DOHH2 (cell line): ENCODE measurements at regions not wholly inside any gene's neighbourhood (a gene's known extent, or its start where the extent isn't known, plus 50 kb on each side); places are given as distances from the start of the nearest gene placed in this dataset.

Experiments
- H3F3A ChIP-seq: fragments of 200-600 bp; sonication (generic), shearing (Covaris generic); 2 replicates; pipeline ENCODE4 v1.6.0; 2016; ENCODE audit warnings: antibody characterized with exemption, mild to moderate bottlenecking; ENCODE audit not compliant: control insufficient read depth, insufficient read depth
- H3K27ac ChIP-seq: fragments of 200-600 bp; sonication (generic); 2 replicates; pipeline ENCODE4 v1.5.1; 2014; ENCODE audit warnings: low read depth, mild to moderate bottlenecking, low read length, moderate library complexity
- H3K27me3 ChIP-seq: fragments of 200-600 bp; sonication (generic); 2 replicates; pipeline ENCODE4 v1.6.1; 2014; ENCODE audit warnings: mild to moderate bottlenecking, low read length, mixed read lengths; ENCODE audit not compliant: control insufficient read depth
- H3K36me3 ChIP-seq: fragments of 200-600 bp; sonication (generic); 2 replicates; pipeline ENCODE4 v1.6.1; 2014; ENCODE audit warnings: mild to moderate bottlenecking, low read length, moderate library complexity, mixed read lengths; ENCODE audit not compliant: control insufficient read depth
- H3K4me1 ChIP-seq: fragments of 200-600 bp; sonication (generic); 2 replicates; pipeline ENCODE4 v1.6.1; 2014; ENCODE audit warnings: mild to moderate bottlenecking, low read length, mixed read lengths; ENCODE audit not compliant: control insufficient read depth
- H3K4me2 ChIP-seq: fragments of 200-600 bp; sonication (generic); 2 replicates; pipeline ENCODE4 v1.6.0; 2014; ENCODE audit warnings: mild to moderate bottlenecking, low read length, moderate library complexity
- H3K4me3 ChIP-seq: fragments of 200-600 bp; sonication (generic); 2 replicates; pipeline ENCODE4 v1.5.1; 2014; ENCODE audit warnings: mild to moderate bottlenecking, low read length, mixed read lengths
- H3K79me2 ChIP-seq: fragments of 200-600 bp; sonication (generic); 2 replicates; pipeline ENCODE4 v1.6.1; 2014; ENCODE audit warnings: mild to moderate bottlenecking, low read length, mixed read lengths; ENCODE audit not compliant: control insufficient read depth
- H3K9me2 ChIP-seq: fragments of 200-600 bp; sonication (generic); replicated peaks from 2 replicates; pipeline ENCODE4 v1.6.1; 2014; ENCODE audit warnings: mild to moderate bottlenecking, low read length, mixed read lengths; ENCODE audit not compliant: control insufficient read depth
- H3K9me3 ChIP-seq: fragments of 200-600 bp; sonication (generic); 2 replicates; pipeline ENCODE4 v1.6.1; 2014; ENCODE audit warnings: antibody characterized with exemption, low read length, mixed read lengths; ENCODE audit not compliant: control insufficient read depth, insufficient read depth
- H4K20me1 ChIP-seq: fragments of 200-600 bp; sonication (generic); 2 replicates; pipeline ENCODE4 v1.6.0; 2014; ENCODE audit warnings: low read depth, mild to moderate bottlenecking, antibody characterized with exemption, low read length, moderate library complexity; ENCODE audit not compliant: control insufficient read depth, insufficient read depth
- CTCF ChIP-seq: fragments of 200-600 bp; sonication (generic); IDR thresholded peaks from one replicate; pipeline ENCODE4 v1.5.1; 2014; ENCODE audit warnings: antibody characterized with exemption, mild to moderate bottlenecking, low read depth, low read length; ENCODE audit not compliant: poor library complexity, severe bottlenecking
- EZH2phosphoT487 ChIP-seq: fragments of 200-600 bp; sonication (generic); IDR thresholded peaks from 2 replicates; pipeline ENCODE4 v1.6.1; 2017; ENCODE audit warnings: borderline replicate concordance, mild to moderate bottlenecking, antibody characterized with exemption, low read length, moderate library complexity, mixed read lengths

- H4K20me1 ChIP-seq, result no peaks in the 10 kb centered on the region
- no peaks in the 10 kb centered on the region for H3K9me2 ChIP-seq
- H3K36me3 ChIP-seq, result no peaks in the 10 kb centered on the region
These were observed 219.5 kb upstream of the FANCL start for GRCh38 chr2:58460670-58461069.

GRCh38 chr2:58449286-58450010 is 208.3 kb upstream of the FANCL start:
- no peaks in the 10 kb centered on the region for H3K4me1 ChIP-seq
- no peaks in the 10 kb centered on the region for H3K36me3 ChIP-seq
- H3K4me3 ChIP-seq, result no peak overlapping the region
- H4K20me1 ChIP-seq, result peaks cover 3% of the 10 kb centered on the region; the same call in 1 of the 2 replicates
- H3K27me3 ChIP-seq, result peaks cover 6% of the 10 kb centered on the region; the same call in 1 of the 2 replicates
- H3F3A ChIP-seq, result no peaks in the 10 kb centered on the region
- H3K9me2 ChIP-seq, result no peaks in the 10 kb centered on the region
- H3K4me2 ChIP-seq, result no peak overlapping the region
- no peaks in the 10 kb centered on the region for H3K9me3 ChIP-seq
- no peak overlapping the region for H3K27ac ChIP-seq
- TF ChIP-seq CTCF, result no peak
- TF ChIP-seq EZH2phosphoT487, result no peak
- H3K79me2 ChIP-seq, result no peaks in the 10 kb centered on the region

More at GRCh38 chr2:58460670-58461069, 219.5 kb upstream of the FANCL start:
- Histone ChIP-seq H3K9me3 (no peaks in the 10 kb centered on the region), H3K4me3 (no peak overlapping the region), H3K4me2 (no peak overlapping the region), H3K27me3 (no peaks in the 10 kb centered on the region), H3K27ac (no peak overlapping the region), H3F3A (no peaks in the 10 kb centered on the region), H3K79me2 (no peaks in the 10 kb centered on the region), H3K4me1 (no peaks in the 10 kb centered on the region)
- TF ChIP-seq CTCF, result no peak
- TF ChIP-seq EZH2phosphoT487, result no peak

- no peaks in the 10 kb centered on the region for H3K4me1 ChIP-seq
- H3K27ac ChIP-seq, result no peak overlapping the region
- no peaks in the 10 kb centered on the region for H3K36me3 ChIP-seq
- no peaks in the 10 kb centered on the region for H3K9me2 ChIP-seq
- no peak overlapping the region for H3K4me2 ChIP-seq
- TF ChIP-seq CTCF (no peak), EZH2phosphoT487 (no peak)
- H3K4me3 ChIP-seq, result no peak overlapping the region
- no peaks in the 10 kb centered on the region for H3K9me3 ChIP-seq
- H3K79me2 ChIP-seq, result no peaks in the 10 kb centered on the region
- peaks cover 6% of the 10 kb centered on the region; the same call in 1 of the 2 replicates for H3K27me3 ChIP-seq
- no peaks in the 10 kb centered on the region for H3F3A ChIP-seq
- peaks cover 3% of the 10 kb centered on the region; the same call in 1 of the 2 replicates for H4K20me1 ChIP-seq
These were observed 207.7 kb upstream of the FANCL start for GRCh38 chr2:58448845-58449244.
